ENCODE measurements at regions not wholly inside any gene's neighbourhood (a gene's known extent, or its start where the extent isn't known, plus 50 kb on each side); places are given as distances from the start of the nearest gene placed in this dataset.
A peak's percentile ranks its signal among the peaks of the same experiment; 100 is the strongest.
"Not testable (repeated sequence)": the region's sequence is repeated elsewhere in the genome, so short reads cannot be mapped to it uniquely, and the experiment has no call there.

- peak in 6 of 7 donors; percentile 23 to 75 (median 36) for DNase-seq
- H3K36me3 ChIP-seq (replicated peaks in 1 of 2); H3K27ac ChIP-seq; H3K4me3 ChIP-seq; H3K9me3 ChIP-seq (replicated peaks in 1 of 3); H3K4me1 ChIP-seq (replicated peaks in 1 of 2); intact Hi-C loops (cut with DNase I); H3K27me3 ChIP-seq: not testable (repeated sequence)
- 58 to 76% (median 74%) methylated on average over 7 to 8 of the region's 8 CpGs for WGBS, 4 donors
Observed at GRCh38 chr17:20681746-20682722, 102.5 kb downstream of the CDRT15L2 start.

GRCh38 chr17:20683651-20684229 is 104.2 kb downstream of the CDRT15L2 start:
- H3K9me3 ChIP-seq (replicated peaks in 1 of 3); DNase-seq; intact Hi-C loops (cut with DNase I); H3K27ac ChIP-seq; H3K4me1 ChIP-seq (replicated peaks in 1 of 2); H3K27me3 ChIP-seq; H3K4me3 ChIP-seq; H3K36me3 ChIP-seq (replicated peaks in 1 of 2): not testable (repeated sequence)
- 85 to 95% (median 92%) methylated on average over 3 to 4 of the region's 4 CpGs for WGBS, 4 donors

- H3K27me3 ChIP-seq; DNase-seq; H3K4me3 ChIP-seq; intact Hi-C loops (cut with DNase I); H3K36me3 ChIP-seq (replicated peaks in 1 of 2); H3K9me3 ChIP-seq (replicated peaks in 1 of 3); H3K27ac ChIP-seq; H3K4me1 ChIP-seq (replicated peaks in 1 of 2): not testable (repeated sequence)
- 94 to 100% (median 98%) methylated on average over 8 to 25 of the region's 32 CpGs; no CpG with 5 or more reads in 1 of the 4 donors for WGBS, 4 donors
Observed at GRCh38 chr17:20684975-20685374, 105.5 kb downstream of the CDRT15L2 start.

- intact Hi-C loops (cut with DNase I); H3K4me3 ChIP-seq; H3K27me3 ChIP-seq; DNase-seq; H3K9me3 ChIP-seq (replicated peaks in 1 of 3); H3K4me1 ChIP-seq (replicated peaks in 1 of 2); H3K36me3 ChIP-seq (replicated peaks in 1 of 2); H3K27ac ChIP-seq: not testable (repeated sequence)
- WGBS, 4 donors = no CpG with 5 or more reads among the region's 2 CpGs
Observed at GRCh38 chr17:20687584-20687983, 108.1 kb downstream of the CDRT15L2 start.

- intact Hi-C loops (cut with DNase I); H3K27ac ChIP-seq; H3K36me3 ChIP-seq (replicated peaks in 1 of 2); DNase-seq; H3K4me1 ChIP-seq (replicated peaks in 1 of 2); H3K9me3 ChIP-seq (replicated peaks in 1 of 3); H3K27me3 ChIP-seq; H3K4me3 ChIP-seq: not testable (repeated sequence)
- WGBS, 4 donors = 57 to 71% (median 58%) methylated on average over 10 of the region's 10 CpGs
Observed at GRCh38 chr17:20689170-20689749, 109.7 kb downstream of the CDRT15L2 start.

GRCh38 chr17:20692706-20693105 is 113.2 kb downstream of the CDRT15L2 start:
- H3K27me3 ChIP-seq; H3K4me3 ChIP-seq; DNase-seq; H3K36me3 ChIP-seq (replicated peaks in 1 of 2); H3K9me3 ChIP-seq (replicated peaks in 1 of 3); H3K27ac ChIP-seq; H3K4me1 ChIP-seq (replicated peaks in 1 of 2); intact Hi-C loops (cut with DNase I): not testable (repeated sequence)
- WGBS, 4 donors = 67 to 78% (median 75%) methylated on average over 1 of the region's 1 CpG

GRCh38 chr17:20695871-20696270 is 116.3 kb downstream of the CDRT15L2 start:
- intact Hi-C loops (cut with DNase I); DNase-seq; H3K27ac ChIP-seq; H3K4me1 ChIP-seq (replicated peaks in 1 of 2); H3K4me3 ChIP-seq; H3K27me3 ChIP-seq; H3K9me3 ChIP-seq (replicated peaks in 1 of 3); H3K36me3 ChIP-seq (replicated peaks in 1 of 2): not testable (repeated sequence)
- 54 to 79% (median 66%) methylated on average over 1 of the region's 1 CpG for WGBS, 4 donors

GRCh38 chr17:20698463-20699206 is 119.1 kb downstream of the CDRT15L2 start:
- intact Hi-C loops (cut with DNase I); H3K4me3 ChIP-seq; H3K9me3 ChIP-seq (replicated peaks in 1 of 3); H3K4me1 ChIP-seq (replicated peaks in 1 of 2); H3K27ac ChIP-seq; H3K27me3 ChIP-seq; DNase-seq; H3K36me3 ChIP-seq (replicated peaks in 1 of 2): not testable (repeated sequence)
- 62 to 85% (median 68%) methylated on average over 4 to 8 of the region's 8 CpGs for WGBS, 4 donors

GRCh38 chr17:20700528-20700927 is 121.0 kb downstream of the CDRT15L2 start:
- WGBS, 4 donors = 61 to 81% (median 67%) methylated on average over 3 to 4 of the region's 5 CpGs
- not testable (repeated sequence) for DNase-seq

GRCh38 chr17:20701366-20701765 is 121.8 kb downstream of the CDRT15L2 start:
- DNase-seq; H3K9me3 ChIP-seq (replicated peaks in 1 of 3); H3K27ac ChIP-seq; H3K4me1 ChIP-seq (replicated peaks in 1 of 2); intact Hi-C loops (cut with DNase I); H3K36me3 ChIP-seq (replicated peaks in 1 of 2); H3K4me3 ChIP-seq; H3K27me3 ChIP-seq: not testable (repeated sequence)
- WGBS, 4 donors = 81 to 83% (median 81%) methylated on average over 3 to 5 of the region's 5 CpGs

More at GRCh38 chr17:20700528-20700927, 121.0 kb downstream of the CDRT15L2 start:
- H3K36me3 ChIP-seq (replicated peaks in 1 of 2); H3K27me3 ChIP-seq; H3K4me3 ChIP-seq; intact Hi-C loops (cut with DNase I); H3K4me1 ChIP-seq (replicated peaks in 1 of 2); H3K9me3 ChIP-seq (replicated peaks in 1 of 3); H3K27ac ChIP-seq: not testable (repeated sequence)

All from adrenal gland (tissue), 9 donors.